Lung (tissue), 11 donors: ENCODE measurements at regions not wholly inside any gene's neighbourhood (a gene's known extent, or its start where the extent isn't known, plus 50 kb on each side); places are given as distances from the start of the nearest gene placed in this dataset.

ENCODE experiments used
- ATAC-seq: fragments of 200-7000 bp; cut with Tn5 transposase; one replicate; pipeline ENCODE4 v1.9.1; 2020; ENCODE audit warnings: moderate number of reproducible peaks; ENCODE audit not compliant: insufficient read depth, low FRiP score
- DNase-seq, 3 donors: peaks; one replicate each; pipeline ENCODE4 v3.0.0-alpha.2; 2013 to 2017
- H3K27ac ChIP-seq, 2 donors: one replicate each; pipeline ENCODE4 v1.5.1; 2013; ENCODE audit warnings: mild to moderate bottlenecking in 2 of 2, moderate library complexity in 2 of 2, control low read depth in 1 of 2, inconsistent platforms in 1 of 2, low read depth in 1 of 2, low read length in 1 of 2
- H3K27me3 ChIP-seq, 3 donors: one replicate each; pipeline ENCODE4 v1.5.1; 2013; ENCODE audit warnings: low read length in 2 of 3; ENCODE audit not compliant: control insufficient read depth in 3 of 3, insufficient read depth in 3 of 3
- H3K36me3 ChIP-seq, 4 donors: one replicate each; pipeline ENCODE4 v1.5.1; 2013; ENCODE audit warnings: low read length in 4 of 4, mild to moderate bottlenecking in 1 of 4, moderate library complexity in 1 of 4; ENCODE audit not compliant: control insufficient read depth in 4 of 4, insufficient read depth in 4 of 4
- H3K4me1 ChIP-seq, 5 donors: one replicate each; pipeline ENCODE4 v1.5.1; 2013; ENCODE audit warnings: low read length in 5 of 5, mild to moderate bottlenecking in 2 of 5, moderate library complexity in 1 of 5; ENCODE audit not compliant: control insufficient read depth in 5 of 5, insufficient read depth in 5 of 5
- H3K4me3 ChIP-seq: one replicate; pipeline ENCODE4 v1.5.1; 2013; ENCODE audit warnings: mild to moderate bottlenecking, control low read depth, moderate library complexity
- H3K9ac ChIP-seq, 2 donors: one replicate each; pipeline ENCODE4 v1.5.1; 2013; ENCODE audit warnings: low read length in 2 of 2, control low read depth in 1 of 2; ENCODE audit not compliant: insufficient read depth in 1 of 2
- H3K9me3 ChIP-seq, 4 donors: one replicate each; pipeline ENCODE4 v1.5.1; 2013; ENCODE audit warnings: low read length in 3 of 4, mild to moderate bottlenecking in 1 of 4, moderate library complexity in 1 of 4; ENCODE audit not compliant: control insufficient read depth in 4 of 4, insufficient read depth in 3 of 4
- WGBS, 2 donors: extraction: QIAGEN DNeasy Blood & Tissue Kit; methylation state at CpG; one replicate each; pipeline ENCODE4 v1.1.7; 2013; 5-methylcytosine and 5-hydroxymethylcytosine counted together
- TF ChIP-seq, protein P1 (sequence below): IDR thresholded peaks from 2 replicates; pipeline ENCODE4 v1.5.1; 2012; ENCODE audit warnings: mild to moderate bottlenecking; ENCODE audit errors: control extremely low read depth, extremely low read depth
- donor health status: control.
- donor health status: control.
- donor health status: Bipolar disorder and iron deficiency.
- donor health status: healthy.
- donor health status: DM: yes; HTN: yes; CAD: no.

DNA sequence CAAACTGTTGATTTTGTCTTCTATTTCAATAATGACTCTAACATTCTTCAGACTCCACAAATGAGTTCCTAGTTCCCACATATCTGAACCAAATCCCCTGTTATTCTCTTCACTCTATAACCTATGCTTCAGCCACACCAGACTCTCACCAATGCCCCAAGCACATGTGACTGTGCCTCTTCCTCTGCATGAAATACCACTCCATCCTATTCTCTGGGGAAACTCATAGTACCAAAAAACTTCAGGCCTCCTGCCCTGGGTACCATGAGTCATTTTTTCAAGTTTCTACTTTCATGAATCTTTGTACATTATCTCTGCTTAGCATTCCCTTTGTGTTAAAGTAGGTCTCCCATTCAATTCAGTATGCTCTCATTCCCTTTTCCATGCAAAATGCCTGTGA lies 353.2 kb downstream of the ZEB2 start:
- Histone ChIP-seq H3K4me3 (no peak overlapping the region), H3K36me3 (no peaks in the 10 kb centered on the region), H3K9ac (no peak overlapping the region), H3K4me1 (no peaks in the 10 kb centered on the region), H3K27me3 (no peaks in the 10 kb centered on the region), H3K9me3 (no peaks in the 10 kb centered on the region), H3K27ac (no peak overlapping the region)
- no peak for DNase-seq
- ATAC-seq = no peak
- TF ChIP-seq, protein P1, sequence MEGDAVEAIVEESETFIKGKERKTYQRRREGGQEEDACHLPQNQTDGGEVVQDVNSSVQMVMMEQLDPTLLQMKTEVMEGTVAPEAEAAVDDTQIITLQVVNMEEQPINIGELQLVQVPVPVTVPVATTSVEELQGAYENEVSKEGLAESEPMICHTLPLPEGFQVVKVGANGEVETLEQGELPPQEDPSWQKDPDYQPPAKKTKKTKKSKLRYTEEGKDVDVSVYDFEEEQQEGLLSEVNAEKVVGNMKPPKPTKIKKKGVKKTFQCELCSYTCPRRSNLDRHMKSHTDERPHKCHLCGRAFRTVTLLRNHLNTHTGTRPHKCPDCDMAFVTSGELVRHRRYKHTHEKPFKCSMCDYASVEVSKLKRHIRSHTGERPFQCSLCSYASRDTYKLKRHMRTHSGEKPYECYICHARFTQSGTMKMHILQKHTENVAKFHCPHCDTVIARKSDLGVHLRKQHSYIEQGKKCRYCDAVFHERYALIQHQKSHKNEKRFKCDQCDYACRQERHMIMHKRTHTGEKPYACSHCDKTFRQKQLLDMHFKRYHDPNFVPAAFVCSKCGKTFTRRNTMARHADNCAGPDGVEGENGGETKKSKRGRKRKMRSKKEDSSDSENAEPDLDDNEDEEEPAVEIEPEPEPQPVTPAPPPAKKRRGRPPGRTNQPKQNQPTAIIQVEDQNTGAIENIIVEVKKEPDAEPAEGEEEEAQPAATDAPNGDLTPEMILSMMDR = no peak

DNA sequence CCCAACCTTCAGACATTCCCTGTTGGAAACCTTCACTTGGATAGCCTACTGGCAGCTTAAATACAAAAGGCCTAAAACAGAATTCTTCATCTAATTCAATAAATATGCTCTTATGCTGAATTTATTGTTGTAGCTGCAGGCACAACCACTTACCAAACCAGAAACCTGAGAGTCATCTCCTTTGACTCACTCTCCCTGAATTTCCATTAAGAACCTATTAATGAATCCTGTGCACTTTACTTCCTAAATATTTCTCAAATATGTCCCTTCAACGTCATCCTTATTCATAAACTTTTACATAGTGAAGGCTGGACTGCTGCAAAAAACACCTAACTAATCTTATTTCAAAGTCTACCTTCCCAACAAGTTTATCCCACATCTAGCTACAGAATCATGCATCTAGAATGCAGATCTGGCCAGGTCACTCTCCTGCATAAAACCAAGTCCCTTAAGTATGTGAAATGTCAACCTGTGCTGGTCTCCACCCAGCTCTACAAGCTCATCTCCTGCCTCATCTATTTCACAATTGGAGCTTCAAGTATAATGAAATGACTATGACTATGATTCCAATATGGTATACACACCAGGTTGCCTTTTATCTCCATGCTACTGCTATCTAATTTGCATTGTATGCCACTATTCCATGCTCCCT lies 354.2 kb downstream of the ZEB2 start:
- ATAC-seq = no peak
- Histone ChIP-seq H3K9me3 (no peaks in the 10 kb centered on the region), H3K36me3 (no peaks in the 10 kb centered on the region), H3K4me1 (no peaks in the 10 kb centered on the region), H3K27me3 (no peaks in the 10 kb centered on the region), H3K27ac (no peak overlapping the region), H3K4me3 (no peak overlapping the region), H3K9ac (no peak overlapping the region)
- TF ChIP-seq, protein P1 = no peak
- WGBS, 2 donors = 91 to 93% methylated on average over 1 of the region's 1 CpG
- no peak for DNase-seq

DNA sequence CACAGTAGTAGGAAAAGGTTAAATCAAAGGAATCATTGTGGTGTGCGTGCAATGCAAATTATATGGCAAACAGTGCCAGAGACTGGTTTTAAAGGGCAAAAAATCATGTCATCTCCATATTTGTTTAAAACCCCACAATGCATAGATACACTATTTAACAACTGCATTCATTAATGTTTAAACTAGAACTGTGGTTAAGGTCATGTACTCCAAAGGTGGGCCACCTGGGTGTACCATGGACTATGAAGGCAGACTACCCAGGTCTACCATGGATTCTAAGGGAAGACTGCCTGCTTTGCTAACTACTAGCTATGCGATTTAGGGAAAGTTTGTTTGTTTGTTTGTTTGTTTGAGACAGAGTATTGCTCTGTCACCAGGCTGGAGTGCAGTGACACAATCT lies 356.3 kb downstream of the ZEB2 start:
- WGBS, 2 donors = 92 to 100% methylated on average over 2 of the region's 2 CpGs
- ATAC-seq (no peak), DNase-seq (no peak)

More for the DNA sequence above, 356.3 kb downstream of the ZEB2 start:
- Histone ChIP-seq H3K4me1 (no peaks in the 10 kb centered on the region), H3K4me3 (no peak overlapping the region), H3K27me3 (no peaks in the 10 kb centered on the region), H3K36me3 (no peaks in the 10 kb centered on the region), H3K9ac (no peak overlapping the region), H3K9me3 (no peaks in the 10 kb centered on the region), H3K27ac (no peak overlapping the region)
- TF ChIP-seq, protein P1 = no peak
